Neural progenitor cell (in vitro differentiated cells): ENCODE measurements at regions not wholly inside any gene's neighbourhood (a gene's known extent, or its start where the extent isn't known, plus 50 kb on each side); places are given as distances from the start of the nearest gene placed in this dataset.

Experiments used
- DNase-seq: peaks from one replicate; pipeline ENCODE4 v3.0.0-alpha.2; 2016; ENCODE audit warnings: low spot score
- H2AFZ ChIP-seq: fragments of 200-600 bp; sonication (generic); replicated peaks from 2 replicates; pipeline ENCODE4 v1.6.1; 2016; ENCODE audit warnings: antibody characterized with exemption
- H3F3A ChIP-seq: fragments of 200-600 bp; sonication (generic); 2 replicates; pipeline ENCODE4 v1.6.1; 2016; ENCODE audit warnings: antibody characterized with exemption, low read depth
- H3K27ac ChIP-seq: fragments of 200-600 bp; sonication (generic); 2 replicates; pipeline ENCODE4 v1.5.1; 2016; ENCODE audit warnings: mild to moderate bottlenecking
- H3K27me3 ChIP-seq: fragments of 200-600 bp; sonication (generic); 2 replicates; pipeline ENCODE4 v1.6.1; 2016; ENCODE audit warnings: mild to moderate bottlenecking, moderate library complexity
- H3K36me3 ChIP-seq: fragments of 200-600 bp; sonication (generic); 2 replicates; pipeline ENCODE4 v1.5.1; 2016
- H3K4me1 ChIP-seq: fragments of 200-600 bp; sonication (generic); 2 replicates; pipeline ENCODE4 v1.6.1; 2016; ENCODE audit warnings: mixed run types
- H3K4me2 ChIP-seq: fragments of 200-600 bp; sonication (generic); 2 replicates; pipeline ENCODE4 v1.6.1; 2016
- H3K4me3 ChIP-seq: fragments of 200-600 bp; sonication (generic); 2 replicates; pipeline ENCODE4 v1.5.1; 2016
- H3K79me2 ChIP-seq: fragments of 200-600 bp; sonication (generic); 2 replicates; pipeline ENCODE4 v1.6.1; 2016; ENCODE audit warnings: low read depth
- H3K9ac ChIP-seq: fragments of 200-600 bp; sonication (generic); 2 replicates; pipeline ENCODE4 v1.6.1; 2016
- H3K9me3 ChIP-seq: fragments of 200-600 bp; sonication (generic); 2 replicates; pipeline ENCODE4 v1.5.1; 2016; ENCODE audit warnings: low read depth
- H4K20me1 ChIP-seq: fragments of 200-600 bp; sonication (generic); 2 replicates; pipeline ENCODE4 v1.6.1; 2016; ENCODE audit warnings: low read depth
- H3K27ac Mint-ChIP-seq: 3 replicates; pipeline ENCODE4 v1.8.0; 2021; ENCODE audit warnings: mixed read lengths
- H3K27me3 Mint-ChIP-seq: 2 replicates; pipeline ENCODE4 v1.8.0; 2022; ENCODE audit warnings: low read depth, mild to moderate bottlenecking, inconsistent platforms, moderate library complexity, mixed read lengths; ENCODE audit not compliant: insufficient read depth
- H3K36me3 Mint-ChIP-seq: 3 replicates; pipeline ENCODE4 v1.8.0; 2021; ENCODE audit warnings: mixed read lengths
- H3K4me1 Mint-ChIP-seq: 3 replicates; pipeline ENCODE4 v1.8.0; 2021; ENCODE audit warnings: mixed read lengths
- H3K4me3 Mint-ChIP-seq: 3 replicates; pipeline ENCODE4 v1.8.0; 2021; ENCODE audit warnings: mild to moderate bottlenecking, moderate library complexity, mixed read lengths
- H3K9me3 Mint-ChIP-seq: 3 replicates; pipeline ENCODE4 v1.8.0; 2020; ENCODE audit warnings: mixed read lengths
- CTCF ChIP-seq: fragments of 200-600 bp; sonication (generic); IDR thresholded peaks from 2 replicates; pipeline ENCODE4 v1.5.1; 2017; ENCODE audit warnings: antibody characterized with exemption, mild to moderate bottlenecking
- EZH2 ChIP-seq: fragments of 200-600 bp; sonication (generic); IDR thresholded peaks from 2 replicates; pipeline ENCODE4 v1.6.1; 2017; ENCODE audit warnings: antibody characterized with exemption, mild to moderate bottlenecking, moderate library complexity
- EZH2phosphoT487 ChIP-seq: fragments of 200-600 bp; sonication (generic); IDR thresholded peaks from 2 replicates; pipeline ENCODE4 v1.6.1; 2017; ENCODE audit warnings: antibody characterized with exemption

GRCh38 chr6:14742680-14743079 lies 503.2 kb upstream of the JARID2 start:
- H3K4me3 Mint-ChIP-seq = no peak overlapping the region
- no peak for DNase-seq
- H3K4me3 ChIP-seq = no peak overlapping the region
- H3K36me3 ChIP-seq = no peaks in the 10 kb centered on the region
- H3K27me3 ChIP-seq = no peaks in the 10 kb centered on the region
- H3K27ac ChIP-seq = no peak overlapping the region
- H3K4me1 Mint-ChIP-seq = peaks cover 7% of the 10 kb centered on the region
- H2AFZ ChIP-seq = no peak overlapping the region
- H3K9me3 ChIP-seq = no peaks in the 10 kb centered on the region
- no peaks in the 10 kb centered on the region for H3F3A ChIP-seq
- no peaks in the 10 kb centered on the region for H3K4me1 ChIP-seq
- no peaks in the 10 kb centered on the region for H4K20me1 ChIP-seq
- peaks cover 4% of the 10 kb centered on the region for H3K36me3 Mint-ChIP-seq
- no peak overlapping the region for H3K27ac Mint-ChIP-seq
- H3K9ac ChIP-seq = no peak overlapping the region
- H3K27me3 Mint-ChIP-seq = peaks cover 6% of the 10 kb centered on the region
- TF ChIP-seq CTCF (no peak), EZH2 (no peak), EZH2phosphoT487 (no peak)
- H3K9me3 Mint-ChIP-seq = peaks cover 3% of the 10 kb centered on the region
- H3K79me2 ChIP-seq = no peaks in the 10 kb centered on the region
- no peak overlapping the region for H3K4me2 ChIP-seq

- Mint-ChIP-seq H3K36me3 (peaks cover 4% of the 10 kb centered on the region), H3K27ac (no peak overlapping the region), H3K9me3 (peaks cover 3% of the 10 kb centered on the region), H3K4me3 (no peak overlapping the region), H3K4me1 (peaks cover 7% of the 10 kb centered on the region), H3K27me3 (peaks cover 6% of the 10 kb centered on the region)
- Histone ChIP-seq H4K20me1 (no peaks in the 10 kb centered on the region), H3K27ac (no peak overlapping the region), H3K27me3 (no peaks in the 10 kb centered on the region), H3K9ac (no peak overlapping the region), H3K36me3 (no peaks in the 10 kb centered on the region), H3K4me3 (no peak overlapping the region), H3F3A (no peaks in the 10 kb centered on the region), H3K4me2 (no peak overlapping the region), H2AFZ (no peak overlapping the region), H3K4me1 (no peaks in the 10 kb centered on the region), H3K79me2 (no peaks in the 10 kb centered on the region), H3K9me3 (no peaks in the 10 kb centered on the region)
- TF ChIP-seq EZH2phosphoT487 = no peak
- TF ChIP-seq CTCF = no peak
- TF ChIP-seq EZH2 = no peak
- DNase-seq = no peak
These were observed 502.8 kb upstream of the JARID2 start for GRCh38 chr6:14743144-14743473.

GRCh38 chr6:14743474-14744211 lies 502.2 kb upstream of the JARID2 start:
- H3K79me2 ChIP-seq = no peaks in the 10 kb centered on the region
- H3F3A ChIP-seq = no peaks in the 10 kb centered on the region
- DNase-seq = no peak
- H3K4me3 ChIP-seq = no peak overlapping the region
- no peaks in the 10 kb centered on the region for H3K36me3 ChIP-seq
- peak overlapping the region; percentile 23 for H2AFZ ChIP-seq
- H3K4me3 Mint-ChIP-seq = no peak overlapping the region
- peaks cover 6% of the 10 kb centered on the region for H3K4me1 Mint-ChIP-seq
- H3K9me3 Mint-ChIP-seq = peaks cover 3% of the 10 kb centered on the region
- no peaks in the 10 kb centered on the region for H3K27me3 ChIP-seq
- no peak overlapping the region for H3K9ac ChIP-seq
- no peaks in the 10 kb centered on the region for H3K4me1 ChIP-seq
- H3K9me3 ChIP-seq = no peaks in the 10 kb centered on the region
- peaks cover 6% of the 10 kb centered on the region for H3K27me3 Mint-ChIP-seq
- TF ChIP-seq CTCF (no peak), EZH2phosphoT487 (no peak), EZH2 (no peak)
- H4K20me1 ChIP-seq = no peaks in the 10 kb centered on the region
- no peak overlapping the region for H3K27ac ChIP-seq
- peaks cover 4% of the 10 kb centered on the region for H3K36me3 Mint-ChIP-seq
- no peak overlapping the region for H3K27ac Mint-ChIP-seq
- H3K4me2 ChIP-seq = no peak overlapping the region
